Calu3 (cell line): ENCODE measurements at regions not wholly inside any gene's neighbourhood (a gene's known extent, or its start where the extent isn't known, plus 50 kb on each side); places are given as distances from the start of the nearest gene placed in this dataset.

Experiments
- BruUV-seq: library from RNA; stranded (reverse); fragments of 400-500 nt; replicated peaks from 2 replicates; lab custom pipeline; 2021; lab: Mats Ljungman, UMichigan
- CTCF ChIA-PET: fragments of 300-600 bp; sonication (Branson Sonifier 250); formaldehyde crosslinking; loops from one replicate; lab custom pipeline; 2022; ENCODE audit warnings: antibody characterized with exemption; lab: Charles Lee
- DNase-seq: peaks from one replicate; pipeline ENCODE4 v3.0.0; 2022
- H3K27ac Mint-ChIP-seq: one replicate; pipeline ENCODE4 v1.8.0; 2022; ENCODE audit warnings: mixed read lengths; ENCODE audit not compliant: unreplicated experiment
- H3K27me3 Mint-ChIP-seq: one replicate; pipeline ENCODE4 v1.8.0; 2022; ENCODE audit warnings: mixed read lengths; ENCODE audit not compliant: unreplicated experiment
- H3K36me3 Mint-ChIP-seq: one replicate; pipeline ENCODE4 v1.8.0; 2022; ENCODE audit warnings: mild to moderate bottlenecking, moderate library complexity, mixed read lengths; ENCODE audit not compliant: insufficient read depth, unreplicated experiment
- H3K4me1 Mint-ChIP-seq: one replicate; pipeline ENCODE4 v1.8.0; 2022; ENCODE audit warnings: mild to moderate bottlenecking, low read depth, mixed read lengths; ENCODE audit not compliant: unreplicated experiment
- H3K4me3 Mint-ChIP-seq: one replicate; pipeline ENCODE4 v1.8.0; 2022; ENCODE audit warnings: mild to moderate bottlenecking, low read depth, moderate library complexity, mixed read lengths; ENCODE audit not compliant: unreplicated experiment
- H3K9me3 Mint-ChIP-seq: one replicate; pipeline ENCODE4 v1.8.0; 2022; ENCODE audit warnings: low read depth, mixed read lengths; ENCODE audit not compliant: unreplicated experiment
- CTCF ChIP-seq: fragments of 200-600 bp; IDR thresholded peaks from one replicate; pipeline ENCODE4 v1.8.0; 2022; ENCODE audit warnings: antibody characterized with exemption; ENCODE audit not compliant: unreplicated experiment
- intact Hi-C: fragments of 100-400 bp; cut with micrococcal nuclease; formaldehyde crosslinking; loops from one replicate; pipeline ENCODE4 v1.10.0; 2022; ENCODE audit not compliant: unreplicated experiment

- Mint-ChIP-seq H3K27me3 (no peaks in the 10 kb centered on the region), H3K27ac (no peak overlapping the region), H3K9me3 (peaks cover 2% of the 10 kb centered on the region), H3K4me1 (peaks cover 9% of the 10 kb centered on the region), H3K36me3 (no peaks in the 10 kb centered on the region), H3K4me3 (no peak overlapping the region)
- no peak for DNase-seq
- CTCF ChIA-PET: no interaction called here
- TF ChIP-seq CTCF: no peak
- intact Hi-C loops: no loop called here
- no TSS peak for BruUV-seq
Observed at GRCh38 chr3:80357761-80358160, 590.0 kb upstream of the ROBO1 start.

GRCh38 chr3:80355144-80355543 lies 587.3 kb upstream of the ROBO1 start:
- CTCF ChIA-PET: no interaction called here

GRCh38 chr3:80351201-80351600 lies 583.4 kb upstream of the ROBO1 start:
- no peaks in the 10 kb centered on the region for H3K27me3 Mint-ChIP-seq
- intact Hi-C loops: no loop called here
- CTCF ChIA-PET: no interaction called here
- no peak for TF ChIP-seq CTCF
- H3K27ac Mint-ChIP-seq: no peak overlapping the region
- peaks cover 2% of the 10 kb centered on the region for H3K9me3 Mint-ChIP-seq
- no peaks in the 10 kb centered on the region for H3K36me3 Mint-ChIP-seq
- H3K4me3 Mint-ChIP-seq: no peak overlapping the region
- peaks cover 9% of the 10 kb centered on the region for H3K4me1 Mint-ChIP-seq
- DNase-seq: no peak
- no TSS peak for BruUV-seq

More at GRCh38 chr3:80355144-80355543, 587.3 kb upstream of the ROBO1 start:
- H3K4me3 Mint-ChIP-seq: no peak overlapping the region
- no peaks in the 10 kb centered on the region for H3K27me3 Mint-ChIP-seq
- peaks cover 2% of the 10 kb centered on the region for H3K9me3 Mint-ChIP-seq
- no peaks in the 10 kb centered on the region for H3K36me3 Mint-ChIP-seq
- no peak for TF ChIP-seq CTCF
- DNase-seq: no peak
- H3K4me1 Mint-ChIP-seq: peaks cover 9% of the 10 kb centered on the region
- no TSS peak for BruUV-seq
- no peak overlapping the region for H3K27ac Mint-ChIP-seq
- intact Hi-C loops: no loop called here

- CTCF ChIA-PET: no interaction called here
- Mint-ChIP-seq H3K4me1 (peaks cover 9% of the 10 kb centered on the region), H3K27ac (no peak overlapping the region), H3K4me3 (no peak overlapping the region), H3K27me3 (no peaks in the 10 kb centered on the region), H3K36me3 (no peaks in the 10 kb centered on the region), H3K9me3 (peaks cover 2% of the 10 kb centered on the region)
- DNase-seq: no peak
- no TSS peak for BruUV-seq
- intact Hi-C loops: no loop called here
- TF ChIP-seq CTCF: no peak
Observed at GRCh38 chr3:80350771-80351170, 583.0 kb upstream of the ROBO1 start.

GRCh38 chr3:80338366-80338765 lies 570.6 kb upstream of the ROBO1 start:
- H3K4me3 Mint-ChIP-seq: no peak overlapping the region
- no TSS peak for BruUV-seq
- peaks cover 2% of the 10 kb centered on the region for H3K9me3 Mint-ChIP-seq
- no peak for DNase-seq
- no peaks in the 10 kb centered on the region for H3K4me1 Mint-ChIP-seq
- CTCF ChIA-PET: no interaction called here
- H3K36me3 Mint-ChIP-seq: no peaks in the 10 kb centered on the region
- TF ChIP-seq CTCF: no peak
- no peaks in the 10 kb centered on the region for H3K27me3 Mint-ChIP-seq
- no peak overlapping the region for H3K27ac Mint-ChIP-seq
- intact Hi-C loops: no loop called here
